Cardiac fibroblast (primary cell): ENCODE measurements at regions not wholly inside any gene's neighbourhood (a gene's known extent, or its start where the extent isn't known, plus 50 kb on each side); places are given as distances from the start of the nearest gene placed in this dataset.
"Not testable (repeated sequence)": the region's sequence is repeated elsewhere in the genome, so short reads cannot be mapped to it uniquely, and the experiment has no call there.

Experiments used
- DNase-seq, 2 donors: peaks; one replicate each; pipeline versions ENCODE4 v3.0.0 to v3.0.0-alpha.2; 2010; ENCODE audit warnings: low read depth in 2 of 2
- H3K4me3 ChIP-seq, 2 donors: replicated peaks in 1 of 2; 1 replicate in 1 of 2; 2 replicates in 1 of 2; pipeline ENCODE4 v1.5.1; 2011; ENCODE audit warnings: low read depth in 2 of 2, low read length in 2 of 2, mild to moderate bottlenecking in 2 of 2, moderate library complexity in 1 of 2
- CTCF ChIP-seq: IDR thresholded peaks from one replicate; pipeline ENCODE4 v1.5.1; 2011; ENCODE audit warnings: low read depth, mild to moderate bottlenecking, low read length, inconsistent platforms

DNA sequence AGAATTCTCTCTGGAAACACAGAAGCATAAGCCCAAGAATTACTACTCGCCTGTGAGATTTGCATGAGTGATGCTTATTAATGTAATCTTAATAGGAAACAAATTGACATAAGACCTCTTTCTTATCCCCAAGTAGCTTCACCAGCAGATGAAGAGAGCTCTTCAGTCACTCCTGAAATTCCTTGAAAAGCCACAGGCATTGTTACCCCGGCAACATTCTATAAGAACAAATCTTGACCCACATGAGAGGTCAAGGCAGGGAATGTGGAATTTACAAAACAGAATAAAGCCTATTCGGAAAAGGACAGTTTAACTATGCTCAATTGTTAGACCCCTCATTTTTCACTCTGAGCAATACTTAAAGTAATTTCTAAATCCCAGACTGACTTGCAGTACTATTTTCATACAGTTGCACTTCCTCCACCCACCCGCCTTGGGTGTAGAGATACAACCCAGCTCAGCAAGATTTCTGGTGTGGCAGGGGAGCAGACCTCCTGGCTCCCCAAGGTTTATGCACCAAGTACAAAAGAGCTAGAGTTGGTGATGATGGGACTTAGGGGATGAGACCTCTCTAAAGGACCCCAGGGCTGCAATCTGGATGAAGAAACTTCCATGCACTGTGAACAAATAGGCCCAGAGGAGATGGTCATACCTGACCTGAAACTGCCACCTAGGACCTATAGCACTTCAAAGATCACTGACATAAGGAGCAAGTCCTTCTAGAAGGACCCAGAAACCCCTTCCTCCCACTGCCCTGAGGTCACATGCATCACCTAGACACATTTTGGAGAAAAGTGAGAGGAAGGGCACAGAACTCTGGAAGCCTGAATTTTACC, 242.1 kb downstream of the ZNF608 start:
- DNase-seq: peak in 1 of 2 donors; percentile 25
- H3K4me3 ChIP-seq: no peak overlapping the region
- TF ChIP-seq CTCF: no peak

- no peak for DNase-seq
- no peak overlapping the region for H3K4me3 ChIP-seq
- TF ChIP-seq CTCF: no peak
Measured at GRCh38 chr5:124502551-124502950, 243.9 kb downstream of the ZNF608 start.

DNA sequence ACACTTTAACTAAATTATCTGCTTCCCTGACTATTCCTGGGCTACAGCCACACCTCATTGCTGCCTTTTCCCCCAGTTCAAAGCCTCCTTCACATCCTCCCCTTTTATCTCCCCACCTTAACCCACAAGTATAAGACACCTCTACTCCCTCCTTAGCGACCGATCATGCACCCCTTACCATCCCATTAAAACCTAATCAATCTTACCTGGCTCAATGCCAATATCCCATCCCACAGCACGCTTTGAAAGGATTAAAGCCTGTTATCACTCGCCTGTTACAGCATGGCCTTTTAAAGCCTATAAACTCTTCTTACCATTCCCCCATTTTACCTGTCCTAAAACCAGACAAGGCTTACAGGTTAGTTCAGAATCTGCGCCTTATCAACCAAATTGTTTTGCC, 246.6 kb downstream of the ZNF608 start:
- H3K4me3 ChIP-seq: not testable (repeated sequence)

GRCh38 chr5:124496968-124497367, 249.5 kb downstream of the ZNF608 start:
- not testable (repeated sequence) for H3K4me3 ChIP-seq, DNase-seq

More for the DNA sequence above, 246.6 kb downstream of the ZNF608 start:
- not testable (repeated sequence) for DNase-seq

DNA sequence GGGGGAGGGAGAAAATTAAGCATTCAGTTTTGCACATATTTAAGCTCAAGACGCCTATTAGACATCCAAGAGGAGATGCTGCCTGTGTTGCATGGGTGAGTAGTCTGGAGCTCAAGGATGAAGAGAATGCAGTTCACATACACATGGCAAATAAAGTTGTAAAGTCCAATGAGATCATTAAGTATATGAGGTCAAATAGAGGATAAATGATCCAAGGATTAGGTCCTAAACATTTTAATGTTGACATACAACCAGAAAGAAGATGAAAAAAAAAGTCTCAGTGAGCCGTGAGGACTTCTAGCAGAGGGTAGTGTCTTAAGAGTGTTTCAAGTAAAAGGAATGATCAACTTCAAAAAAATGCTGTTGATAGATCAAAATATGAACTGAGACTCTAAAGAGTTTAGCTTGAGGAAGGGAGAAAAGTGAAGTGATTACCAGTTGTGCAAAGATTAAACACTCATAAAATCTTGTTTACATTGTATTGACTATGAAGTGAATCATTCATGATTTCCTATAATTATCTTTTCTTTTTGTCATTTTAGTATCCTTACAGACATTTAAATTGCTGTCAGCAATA, 251.8 kb downstream of the ZNF608 start:
- TF ChIP-seq CTCF: no peak
- H3K4me3 ChIP-seq: no peak overlapping the region
- no peak for DNase-seq

DNA sequence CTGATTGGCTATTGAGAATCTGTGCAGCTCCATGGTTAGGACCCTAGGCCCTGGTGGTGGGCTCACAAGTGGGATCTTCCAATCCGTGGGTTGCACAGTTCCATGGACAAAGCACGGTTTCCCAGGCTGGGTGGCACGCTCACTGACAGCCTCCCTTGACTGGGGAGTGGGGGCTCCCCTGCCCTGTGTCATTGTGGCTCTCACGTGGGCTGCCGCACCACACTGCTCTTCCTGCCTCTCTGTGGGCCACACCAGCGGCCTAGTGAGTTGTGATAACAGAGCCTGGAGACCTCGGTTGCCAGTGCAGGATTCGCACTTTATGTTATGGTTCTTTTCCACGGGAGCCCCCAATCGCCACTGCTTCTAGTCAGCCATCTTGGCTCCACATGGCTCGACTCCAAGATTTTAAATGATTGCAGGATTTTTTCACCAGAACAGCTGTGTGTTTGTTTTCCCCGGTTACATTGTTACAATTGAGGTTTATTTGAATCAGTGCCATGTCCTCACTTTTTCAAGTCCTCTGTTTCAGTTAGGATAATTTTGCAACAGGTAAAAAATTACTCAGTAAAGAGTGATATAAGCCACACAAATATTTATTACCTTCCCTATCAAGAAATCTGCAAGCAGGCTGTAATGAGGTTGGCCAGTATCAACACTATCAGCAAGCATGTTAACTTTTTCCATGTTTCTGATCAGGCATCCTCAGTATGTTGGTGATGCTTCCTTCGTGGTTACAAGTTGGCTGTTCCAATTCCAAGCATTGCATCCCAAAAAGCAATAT, 253.8 kb downstream of the ZNF608 start:
- no peak for DNase-seq
- TF ChIP-seq CTCF: no peak

DNA sequence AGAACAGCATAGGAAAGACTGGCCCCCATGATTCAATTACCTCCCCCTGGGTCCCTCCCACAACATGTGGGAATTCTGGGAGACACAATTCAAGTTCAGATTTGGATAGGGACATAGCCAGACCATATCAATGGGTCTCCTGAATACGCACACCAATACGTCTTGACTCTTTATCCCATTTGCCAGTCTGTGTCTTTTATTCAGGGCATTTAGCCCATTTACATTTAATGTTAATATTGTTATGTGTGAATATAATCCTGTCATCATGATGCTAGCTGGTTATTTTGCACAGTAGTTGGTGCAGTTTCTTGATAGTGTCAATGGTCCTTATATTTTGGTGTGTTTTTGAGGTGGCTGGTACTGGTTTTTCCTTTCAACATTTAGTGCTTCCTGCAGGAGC, 256.1 kb downstream of the ZNF608 start:
- H3K4me3 ChIP-seq, DNase-seq: not testable (repeated sequence)

More for the DNA sequence above, 253.8 kb downstream of the ZNF608 start:
- no peak overlapping the region for H3K4me3 ChIP-seq

DNA sequence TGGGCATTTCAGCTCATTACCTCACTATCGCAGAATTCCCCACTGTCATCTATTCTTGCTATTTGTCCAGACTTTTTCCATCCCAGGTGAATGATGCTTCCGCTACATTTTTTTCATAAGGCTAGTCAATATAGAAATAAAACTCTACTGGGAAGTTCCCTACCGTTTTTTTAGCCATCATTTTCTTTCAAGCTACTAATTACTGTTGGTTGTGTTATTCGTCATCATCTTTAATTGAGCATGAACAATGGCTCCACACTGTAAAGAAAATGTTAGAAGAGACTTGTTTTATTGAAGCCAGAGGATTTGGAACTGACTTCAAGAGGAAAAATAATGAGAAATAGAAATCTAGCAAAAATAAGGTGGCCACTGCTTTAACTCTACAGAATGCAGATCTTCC, 265.0 kb downstream of the ZNF608 start:
- no peak for DNase-seq
- no peak overlapping the region for H3K4me3 ChIP-seq
- no peak for TF ChIP-seq CTCF
